Mammary epithelial cell (primary cell): ENCODE measurements at regions not wholly inside any gene's neighbourhood (a gene's known extent, or its start where the extent isn't known, plus 50 kb on each side); places are given as distances from the start of the nearest gene placed in this dataset.

Experiments used
- CTCF ChIP-seq, 2 donors: IDR thresholded peaks in 1 of 2; conservative IDR thresholded peaks in 1 of 2; 2 replicates each; pipeline ENCODE4 v1.5.1; 2011 to 2012; ENCODE audit warnings: inconsistent platforms in 2 of 2, low read length in 2 of 2, mild to moderate bottlenecking in 2 of 2, control low read depth in 1 of 2, low read depth in 1 of 2; ENCODE audit not compliant: insufficient read depth in 1 of 2; ENCODE audit errors: extremely low read depth in 1 of 2
- EZH2 ChIP-seq: IDR thresholded peaks from 2 replicates; pipeline ENCODE4 v1.6.1; 2012; ENCODE audit warnings: low read length, inconsistent platforms, borderline replicate concordance

GRCh38 chr13:40379196-40379595, 287.2 kb downstream of the FOXO1 start:
- TF ChIP-seq CTCF (conservative IDR thresholded peaks at IDR 0.05 in 1 of 2, IDR thresholded peaks at IDR 0.05 in 1 of 2; ENCODE audit: extremely low read depth in 1 of 2, insufficient read depth in 1 of 2, low read depth in 1 of 2, low read length in 2 of 2) (no peak), EZH2 (no peak)
